Karpas-422 (cell line): ENCODE measurements at regions not wholly inside any gene's neighbourhood (a gene's known extent, or its start where the extent isn't known, plus 50 kb on each side); places are given as distances from the start of the nearest gene placed in this dataset.
"Not testable (repeated sequence)": the region's sequence is repeated elsewhere in the genome, so short reads cannot be mapped to it uniquely, and the experiment has no call there.

Experiments used
- DNase-seq: peaks from one replicate; pipeline ENCODE4 v3.0.0-alpha.2; 2015
- H2AFZ ChIP-seq: fragments of 200-600 bp; sonication (generic); 2 replicates; pipeline ENCODE4 v1.6.1; 2014; ENCODE audit warnings: antibody characterized with exemption, low read length, mixed read lengths
- H3K27ac ChIP-seq: fragments of 200-600 bp; sonication (generic); 2 replicates; pipeline ENCODE4 v1.5.1; 2014; ENCODE audit warnings: mild to moderate bottlenecking, low read length, moderate library complexity
- H3K27me3 ChIP-seq: fragments of 200-600 bp; sonication (generic); 2 replicates; pipeline ENCODE4 v1.6.1; 2014; ENCODE audit warnings: low read length, mixed read lengths
- H3K36me3 ChIP-seq: fragments of 200-600 bp; sonication (generic); 2 replicates; pipeline ENCODE4 v1.6.1; 2014; ENCODE audit warnings: low read length, mixed read lengths; ENCODE audit not compliant: insufficient read depth
- H3K4me1 ChIP-seq: fragments of 200-600 bp; sonication (generic); 2 replicates; pipeline ENCODE4 v1.6.1; 2014; ENCODE audit warnings: mild to moderate bottlenecking, low read length, mixed read lengths
- H3K4me2 ChIP-seq: fragments of 200-600 bp; sonication (generic); 2 replicates; pipeline ENCODE4 v1.6.1; 2014; ENCODE audit warnings: low read length, low read depth, mild to moderate bottlenecking; ENCODE audit not compliant: poor library complexity, severe bottlenecking
- H3K4me3 ChIP-seq: fragments of 200-600 bp; sonication (generic); 2 replicates; pipeline ENCODE4 v1.5.1; 2014; ENCODE audit warnings: mild to moderate bottlenecking, antibody characterized with exemption, low read length, mixed read lengths
- H3K79me2 ChIP-seq: fragments of 200-600 bp; sonication (generic); 2 replicates; pipeline ENCODE4 v1.6.1; 2014; ENCODE audit warnings: mild to moderate bottlenecking, low read length, mixed read lengths
- H3K9ac ChIP-seq: fragments of 200-600 bp; sonication (generic); 2 replicates; pipeline ENCODE4 v1.6.0; 2014; ENCODE audit warnings: low read length
- H3K9me2 ChIP-seq: fragments of 200-600 bp; sonication (generic), shearing (Covaris generic); replicated peaks from 2 replicates; pipeline ENCODE4 v1.6.0; 2014; ENCODE audit warnings: mild to moderate bottlenecking, low read length, moderate library complexity; ENCODE audit not compliant: insufficient read depth
- H3K9me3 ChIP-seq: fragments of 300-700, 200-600 bp; sonication (generic); 2 replicates; pipeline ENCODE4 v1.6.1; 2014; ENCODE audit warnings: low read length, mixed read lengths
- H4K20me1 ChIP-seq: fragments of 200-600 bp; sonication (generic); 2 replicates; pipeline ENCODE4 v1.6.1; 2014; ENCODE audit warnings: mild to moderate bottlenecking, antibody characterized with exemption, low read length, low read depth; ENCODE audit not compliant: insufficient read depth

DNA sequence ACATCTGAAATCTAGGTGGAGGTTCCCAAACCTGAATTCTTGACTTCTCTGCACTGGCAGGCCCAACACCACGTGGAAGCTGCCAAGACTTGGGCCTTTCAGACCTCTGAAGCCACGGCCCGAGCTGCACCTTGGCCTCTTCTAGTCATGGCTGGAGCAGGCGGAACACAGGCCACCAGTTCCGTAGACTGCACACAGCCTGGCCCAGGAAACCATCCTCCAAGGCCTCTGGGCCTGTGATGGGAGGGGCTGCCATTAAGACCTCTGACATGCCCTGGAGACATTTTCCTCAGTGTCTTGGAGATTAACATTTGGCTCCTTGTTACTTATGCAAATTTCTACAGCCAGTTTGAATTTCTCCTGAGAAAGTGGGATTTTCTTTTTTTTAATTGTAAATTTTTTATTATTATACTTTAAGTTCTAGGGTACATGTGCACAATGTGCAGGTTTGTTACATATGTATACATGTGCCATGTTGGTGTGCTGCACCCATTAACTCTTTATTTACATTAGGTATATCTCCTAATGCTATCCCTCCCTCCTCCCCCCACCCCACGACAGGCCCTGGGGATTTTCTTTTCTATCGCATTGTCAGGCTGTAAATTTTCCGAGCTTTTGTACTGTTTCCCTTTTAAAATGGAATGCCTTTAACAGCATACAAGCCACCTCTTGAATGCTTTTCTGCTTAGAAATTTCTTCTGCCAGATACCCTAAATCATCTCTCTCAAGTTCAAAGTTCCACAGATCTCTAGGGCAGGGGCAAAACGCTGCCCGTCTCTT lies 492.9 kb upstream of the ARPP21 start:
- not testable (repeated sequence) for H3K36me3 ChIP-seq, H3K27ac ChIP-seq, H3K9me2 ChIP-seq, H4K20me1 ChIP-seq, DNase-seq, H3K9ac ChIP-seq, H3K9me3 ChIP-seq, H3K79me2 ChIP-seq, H3K27me3 ChIP-seq, H3K4me2 ChIP-seq, H2AFZ ChIP-seq, H3K4me3 ChIP-seq, H3K4me1 ChIP-seq

DNA sequence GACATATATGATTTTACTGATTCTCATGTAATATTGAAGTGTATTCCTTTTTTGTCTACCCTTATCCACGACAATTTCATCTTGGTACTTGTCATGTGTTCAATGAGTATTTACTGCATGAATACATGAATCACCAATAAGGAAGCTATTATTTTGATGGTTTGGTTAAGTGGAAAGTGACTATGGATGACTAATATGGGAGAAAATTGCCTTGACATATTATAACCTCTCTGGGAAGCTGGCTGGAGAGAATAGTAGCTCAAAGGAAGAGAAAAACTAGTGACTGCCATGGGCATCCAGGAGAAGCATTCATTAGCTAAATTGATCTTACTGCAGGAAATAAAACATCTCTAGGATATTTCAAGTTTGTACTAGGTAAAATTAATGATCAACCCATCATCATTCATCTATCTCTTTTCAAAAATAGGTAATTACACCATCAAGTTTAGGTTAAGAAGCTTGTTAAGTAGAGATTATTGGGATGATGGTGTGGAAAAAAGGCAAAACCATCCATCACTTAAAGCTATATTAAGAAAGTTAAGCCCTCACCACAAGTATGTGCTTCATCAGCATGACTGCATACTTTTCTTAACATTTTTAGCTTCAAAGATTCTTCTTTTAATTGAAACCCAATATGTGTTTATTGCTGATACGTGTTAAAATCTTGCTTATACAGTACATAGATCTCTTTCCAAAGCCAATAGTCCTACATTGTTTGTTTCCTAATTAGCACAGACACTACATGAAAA lies 455.2 kb upstream of the ARPP21 start:
- H3K36me3 ChIP-seq = no peaks in the 10 kb centered on the region
- no peaks in the 10 kb centered on the region for H3K4me1 ChIP-seq
- H3K27me3 ChIP-seq = no peaks in the 10 kb centered on the region
- peaks cover 10% of the 10 kb centered on the region for H3K9me3 ChIP-seq
- H3K79me2 ChIP-seq = no peaks in the 10 kb centered on the region
- no peak overlapping the region for H3K27ac ChIP-seq
- H4K20me1 ChIP-seq = no peaks in the 10 kb centered on the region
- DNase-seq = no peak
- H3K9ac ChIP-seq = no peak overlapping the region
- H3K4me3 ChIP-seq = no peak overlapping the region
- H3K4me2 ChIP-seq = no peak overlapping the region
- H3K9me2 ChIP-seq = no peaks in the 10 kb centered on the region
- H2AFZ ChIP-seq = no peak overlapping the region

- Histone ChIP-seq H3K79me2 (no peaks in the 10 kb centered on the region), H3K9me2 (no peaks in the 10 kb centered on the region), H3K27ac (no peak overlapping the region), H4K20me1 (no peaks in the 10 kb centered on the region), H3K4me1 (no peaks in the 10 kb centered on the region), H3K4me2 (no peak overlapping the region), H3K27me3 (no peaks in the 10 kb centered on the region), H3K4me3 (no peak overlapping the region), H3K9ac (no peak overlapping the region), H3K36me3 (no peaks in the 10 kb centered on the region), H3K9me3 (peaks cover 7% of the 10 kb centered on the region), H2AFZ (no peak overlapping the region)
- DNase-seq = no peak
Observed at GRCh38 chr3:35184775-35185174, 454.6 kb upstream of the ARPP21 start.

- DNase-seq = no peak
- no peak overlapping the region for H3K27ac ChIP-seq
Observed at GRCh38 chr3:35187908-35188307, 451.4 kb upstream of the ARPP21 start.

GRCh38 chr3:35194666-35195065 lies 444.7 kb upstream of the ARPP21 start:
- H3K79me2 ChIP-seq = no peaks in the 10 kb centered on the region

More at GRCh38 chr3:35187908-35188307, 451.4 kb upstream of the ARPP21 start:
- Histone ChIP-seq H3K4me2 (no peak overlapping the region), H3K9me2 (no peaks in the 10 kb centered on the region), H3K27me3 (no peaks in the 10 kb centered on the region), H2AFZ (no peak overlapping the region), H3K36me3 (no peaks in the 10 kb centered on the region), H3K79me2 (no peaks in the 10 kb centered on the region), H3K4me3 (no peak overlapping the region), H4K20me1 (no peaks in the 10 kb centered on the region), H3K4me1 (no peaks in the 10 kb centered on the region), H3K9ac (no peak overlapping the region), H3K9me3 (no peaks in the 10 kb centered on the region; the same call in 1 of the 2 replicates)

GRCh38 chr3:35198857-35199256 lies 440.5 kb upstream of the ARPP21 start:
- no peak for DNase-seq
- no peaks in the 10 kb centered on the region for H3K9me2 ChIP-seq
- H3K9me3 ChIP-seq = no peaks in the 10 kb centered on the region

More at GRCh38 chr3:35194666-35195065, 444.7 kb upstream of the ARPP21 start:
- H3K27me3 ChIP-seq = no peaks in the 10 kb centered on the region
- no peaks in the 10 kb centered on the region for H3K36me3 ChIP-seq
- H3K9me2 ChIP-seq = no peaks in the 10 kb centered on the region
- DNase-seq = no peak
- H3K4me2 ChIP-seq = no peak overlapping the region
- H3K4me3 ChIP-seq = no peak overlapping the region
- H3K9me3 ChIP-seq = no peaks in the 10 kb centered on the region
- no peak overlapping the region for H3K27ac ChIP-seq
- H3K9ac ChIP-seq = no peak overlapping the region
- H4K20me1 ChIP-seq = no peaks in the 10 kb centered on the region
- no peaks in the 10 kb centered on the region for H3K4me1 ChIP-seq
- H2AFZ ChIP-seq = no peak overlapping the region

GRCh38 chr3:35200056-35200455 lies 439.3 kb upstream of the ARPP21 start:
- no peaks in the 10 kb centered on the region for H3K36me3 ChIP-seq
- no peak overlapping the region for H3K9ac ChIP-seq
- H2AFZ ChIP-seq = no peak overlapping the region

More at GRCh38 chr3:35198857-35199256, 440.5 kb upstream of the ARPP21 start:
- H3K4me2 ChIP-seq = no peak overlapping the region
- H3K4me1 ChIP-seq = no peaks in the 10 kb centered on the region
- no peak overlapping the region for H3K27ac ChIP-seq
- H2AFZ ChIP-seq = no peak overlapping the region
- no peak overlapping the region for H3K4me3 ChIP-seq
- H3K36me3 ChIP-seq = no peaks in the 10 kb centered on the region
- no peak overlapping the region for H3K9ac ChIP-seq
- no peaks in the 10 kb centered on the region for H3K79me2 ChIP-seq
- H4K20me1 ChIP-seq = no peaks in the 10 kb centered on the region
- H3K27me3 ChIP-seq = no peaks in the 10 kb centered on the region

GRCh38 chr3:35201211-35201610 lies 438.1 kb upstream of the ARPP21 start:
- H3K4me2 ChIP-seq = no peak overlapping the region
- H3K4me1 ChIP-seq = no peaks in the 10 kb centered on the region
- H3K36me3 ChIP-seq = no peaks in the 10 kb centered on the region
- H2AFZ ChIP-seq = no peak overlapping the region
- no peak for DNase-seq
- no peak overlapping the region for H3K27ac ChIP-seq
- H3K4me3 ChIP-seq = no peak overlapping the region
- H3K79me2 ChIP-seq = no peaks in the 10 kb centered on the region
- no peak overlapping the region for H3K9ac ChIP-seq
- H4K20me1 ChIP-seq = no peaks in the 10 kb centered on the region
- no peaks in the 10 kb centered on the region for H3K9me2 ChIP-seq
- H3K9me3 ChIP-seq = no peaks in the 10 kb centered on the region
- H3K27me3 ChIP-seq = no peaks in the 10 kb centered on the region

More at GRCh38 chr3:35200056-35200455, 439.3 kb upstream of the ARPP21 start:
- Histone ChIP-seq H3K9me3 (no peaks in the 10 kb centered on the region), H3K27me3 (no peaks in the 10 kb centered on the region), H3K4me3 (no peak overlapping the region), H3K27ac (no peak overlapping the region), H3K4me1 (no peaks in the 10 kb centered on the region), H3K4me2 (no peak overlapping the region), H3K9me2 (no peaks in the 10 kb centered on the region), H4K20me1 (no peaks in the 10 kb centered on the region), H3K79me2 (no peaks in the 10 kb centered on the region)
- DNase-seq = no peak
